DMS53 treated with DMSO at 0.1 percent for 48 hours (cell line): ENCODE measurements at regions not wholly inside any gene's neighbourhood (a gene's known extent, or its start where the extent isn't known, plus 50 kb on each side); places are given as distances from the start of the nearest gene placed in this dataset.

Source experiments
- DNase-seq: peaks from one replicate; lab custom pipeline; 2025; ENCODE audit not compliant: unreplicated experiment; lab: John Stamatoyannopoulos, UW

- no peak for DNase-seq
Measured at GRCh38 chr11:122320671-122321070, 204.7 kb upstream of the BLID start.

- DNase-seq: no peak
Measured at GRCh38 chr11:122319691-122320620, 203.9 kb upstream of the BLID start.

GRCh38 chr11:122319085-122319484 is 203.1 kb upstream of the BLID start:
- DNase-seq: no peak

GRCh38 chr11:122317305-122317704 is 201.3 kb upstream of the BLID start:
- DNase-seq: no peak

GRCh38 chr11:122313581-122313980 is 197.6 kb upstream of the BLID start:
- DNase-seq: no peak

- DNase-seq: no peak
Measured at GRCh38 chr11:122311216-122311755, 195.3 kb upstream of the BLID start.

- no peak for DNase-seq
Measured at GRCh38 chr11:122310766-122311165, 194.8 kb upstream of the BLID start.

GRCh38 chr11:122309262-122309925 is 193.4 kb upstream of the BLID start:
- DNase-seq: no peak

- DNase-seq: no peak
Measured at GRCh38 chr11:122308226-122308625, 192.2 kb upstream of the BLID start.

GRCh38 chr11:122307476-122308035 is 191.5 kb upstream of the BLID start:
- DNase-seq: no peak

- DNase-seq: no peak
Measured at GRCh38 chr11:122306831-122307391, 190.9 kb upstream of the BLID start.

- no peak for DNase-seq
Measured at GRCh38 chr11:122305426-122306320, 189.7 kb upstream of the BLID start.

GRCh38 chr11:122304973-122305372 is 189.0 kb upstream of the BLID start:
- no peak for DNase-seq

- DNase-seq: no peak
Measured at GRCh38 chr11:122304306-122304705, 188.3 kb upstream of the BLID start.

GRCh38 chr11:122294041-122294440 is 178.0 kb upstream of the BLID start:
- no peak for DNase-seq

GRCh38 chr11:122293296-122294023 is 177.4 kb upstream of the BLID start:
- DNase-seq: no peak

GRCh38 chr11:122287401-122287800 is 171.4 kb upstream of the BLID start:
- DNase-seq: no peak

- no peak for DNase-seq
Measured at GRCh38 chr11:122285070-122285988, 169.3 kb upstream of the BLID start.

- DNase-seq: no peak
Measured at GRCh38 chr11:122280870-122281269, 164.9 kb upstream of the BLID start.
